Breast epithelium (tissue), 3 donors: ENCODE measurements at regions not wholly inside any gene's neighbourhood (a gene's known extent, or its start where the extent isn't known, plus 50 kb on each side); places are given as distances from the start of the nearest gene placed in this dataset.

Experiments used
- CTCF ChIP-seq, 3 donors: fragments of 450-650 bp; IDR thresholded peaks; one replicate each; pipeline ENCODE4 v1.5.1; 2016 to 2017; ENCODE audit warnings: antibody characterized with exemption in 3 of 3, mild to moderate bottlenecking in 3 of 3, moderate library complexity in 3 of 3
- POLR2A ChIP-seq: fragments of 450-650 bp; IDR thresholded peaks from one replicate; pipeline ENCODE4 v1.6.1; 2016; ENCODE audit warnings: antibody characterized with exemption, mild to moderate bottlenecking, moderate library complexity
- POLR2AphosphoS5 ChIP-seq, 3 donors: sonication (generic); formaldehyde crosslinking; IDR thresholded peaks; one replicate each; pipeline ENCODE4 v1.6.1; 2017; ENCODE audit warnings: antibody characterized with exemption in 3 of 3

- TF ChIP-seq CTCF (IDR thresholded peaks at IDR 0.05) (no peak), POLR2A (no peak), POLR2AphosphoS5 (IDR thresholded peaks at IDR 0.05) (no peak)
These were observed 151.3 kb downstream of the BTG1 start for GRCh38 chr12:91994208-91994797.
